HS-27A (cell line): ENCODE measurements at regions not wholly inside any gene's neighbourhood (a gene's known extent, or its start where the extent isn't known, plus 50 kb on each side); places are given as distances from the start of the nearest gene placed in this dataset.
"Not testable (repeated sequence)": the region's sequence is repeated elsewhere in the genome, so short reads cannot be mapped to it uniquely, and the experiment has no call there.

Experiments used
- DNase-seq: peaks from one replicate; pipeline ENCODE4 v3.0.0-alpha.2; 2012; ENCODE audit warnings: low read depth, missing footprints

- no peak for DNase-seq
These were observed 221.9 kb downstream of the NDUFA10 start for GRCh38 chr2:239803102-239803765.

GRCh38 chr2:239802185-239802649, 222.9 kb downstream of the NDUFA10 start:
- no peak for DNase-seq

GRCh38 chr2:239801404-239802184, 223.5 kb downstream of the NDUFA10 start:
- DNase-seq: no peak

GRCh38 chr2:239800785-239801386, 224.3 kb downstream of the NDUFA10 start:
- DNase-seq: no peak

GRCh38 chr2:239797316-239797715, 227.8 kb downstream of the NDUFA10 start:
- no peak for DNase-seq

GRCh38 chr2:239795761-239796160, 229.4 kb downstream of the NDUFA10 start:
- not testable (repeated sequence) for DNase-seq

- DNase-seq: no peak
These were observed 231.3 kb downstream of the NDUFA10 start for GRCh38 chr2:239793836-239794235.

GRCh38 chr2:239793086-239793485, 232.1 kb downstream of the NDUFA10 start:
- no peak for DNase-seq

- no peak for DNase-seq
These were observed 232.6 kb downstream of the NDUFA10 start for GRCh38 chr2:239792405-239793084.

GRCh38 chr2:239791526-239792404, 233.4 kb downstream of the NDUFA10 start:
- DNase-seq: no peak

GRCh38 chr2:239790721-239791120, 234.4 kb downstream of the NDUFA10 start:
- no peak for DNase-seq

GRCh38 chr2:239790313-239790712, 234.8 kb downstream of the NDUFA10 start:
- DNase-seq: no peak

- DNase-seq: no peak
These were observed 235.4 kb downstream of the NDUFA10 start for GRCh38 chr2:239789711-239790110.

GRCh38 chr2:239788576-239789098, 236.5 kb downstream of the NDUFA10 start:
- no peak for DNase-seq

GRCh38 chr2:239787538-239788050, 237.5 kb downstream of the NDUFA10 start:
- DNase-seq: no peak

GRCh38 chr2:239786791-239787190, 238.4 kb downstream of the NDUFA10 start:
- no peak for DNase-seq

GRCh38 chr2:239781454-239781853, 243.7 kb downstream of the NDUFA10 start:
- no peak for DNase-seq

GRCh38 chr2:239780236-239780994, 244.7 kb downstream of the NDUFA10 start:
- DNase-seq: no peak

GRCh38 chr2:239779584-239779983, 245.6 kb downstream of the NDUFA10 start:
- no peak for DNase-seq
